DND-41 (cell line): ENCODE measurements at regions not wholly inside any gene's neighbourhood (a gene's known extent, or its start where the extent isn't known, plus 50 kb on each side); places are given as distances from the start of the nearest gene placed in this dataset.

Experiments used
- ATAC-seq: fragments of 200-7000 bp; cut with Tn5 transposase; 3 replicates; pipeline ENCODE4 v1.9.1; 2021; ENCODE audit warnings: low read depth; ENCODE audit not compliant: insufficient read depth
- DNase-seq: peaks from one replicate; pipeline ENCODE4 v3.0.0-alpha.2; 2020
- H2AFZ ChIP-seq: 2 replicates; pipeline ENCODE4 v1.6.0; 2012; ENCODE audit warnings: low read depth, low read length
- H3K27ac ChIP-seq: 2 replicates; pipeline ENCODE4 v1.5.1; 2012; ENCODE audit warnings: low read length, inconsistent platforms
- H3K27me3 ChIP-seq: fragments of 200-600 bp; sonication (generic); 2 replicates; pipeline ENCODE4 v1.6.0; 2012; ENCODE audit warnings: low read length, mild to moderate bottlenecking, inconsistent platforms; ENCODE audit not compliant: insufficient read depth, poor library complexity
- H3K36me3 ChIP-seq: 2 replicates; pipeline ENCODE4 v1.5.1; 2012; ENCODE audit warnings: low read length, inconsistent platforms; ENCODE audit not compliant: insufficient read depth
- H3K4me1 ChIP-seq: 2 replicates; pipeline ENCODE4 v1.5.1; 2012; ENCODE audit warnings: mild to moderate bottlenecking, low read length; ENCODE audit not compliant: insufficient read depth
- H3K4me2 ChIP-seq: 2 replicates; pipeline ENCODE4 v1.6.0; 2012; ENCODE audit warnings: mild to moderate bottlenecking, moderate library complexity, low read length, inconsistent platforms; ENCODE audit not compliant: insufficient read depth
- H3K4me3 ChIP-seq, 2 experiments: fragments of 200-600 bp in 1 of 2; shearing (Covaris generic) in 1 of 2; 2 replicates each; pipeline ENCODE4 v1.5.1; 2012 to 2016; ENCODE audit warnings: inconsistent platforms in 2 of 2, low read length in 2 of 2, mild to moderate bottlenecking in 2 of 2, low read depth in 1 of 2, moderate library complexity in 1 of 2
- H3K79me2 ChIP-seq: 2 replicates; pipeline ENCODE4 v1.6.0; 2012; ENCODE audit warnings: low read length, inconsistent platforms; ENCODE audit not compliant: insufficient read depth
- H3K9ac ChIP-seq: 2 replicates; pipeline ENCODE4 v1.6.0; 2012; ENCODE audit warnings: low read depth, mild to moderate bottlenecking, inconsistent platforms, low read length, moderate library complexity
- H3K9me3 ChIP-seq: 2 replicates; pipeline ENCODE4 v1.5.1; 2012; ENCODE audit warnings: low read length, moderate library complexity, mild to moderate bottlenecking, inconsistent platforms; ENCODE audit not compliant: insufficient read depth, severe bottlenecking
- H4K20me1 ChIP-seq: 2 replicates; pipeline ENCODE4 v1.6.0; 2012; ENCODE audit warnings: low read length; ENCODE audit not compliant: insufficient read depth
- CTCF ChIP-seq: IDR thresholded peaks from 2 replicates; pipeline ENCODE4 v1.5.1; 2012; ENCODE audit warnings: borderline replicate concordance, low read length, moderate library complexity, mild to moderate bottlenecking; ENCODE audit not compliant: poor library complexity, severe bottlenecking; ENCODE audit errors: extremely low read depth
- EZH2 ChIP-seq: IDR thresholded peaks from 3 replicates; pipeline ENCODE4 v1.6.1; 2012; ENCODE audit warnings: borderline replicate concordance, low read depth, mild to moderate bottlenecking, moderate library complexity, low read length, inconsistent platforms; ENCODE audit not compliant: severe bottlenecking

GRCh38 chr10:7008645-7009044, 402.2 kb downstream of the SFMBT2 start:
- no peaks in the 10 kb centered on the region for H4K20me1 ChIP-seq
- ATAC-seq (no peak), DNase-seq (no peak)
- TF ChIP-seq CTCF (no peak), EZH2 (no peak)
- H3K9ac ChIP-seq: no peak overlapping the region
- H3K27me3 ChIP-seq: no peaks in the 10 kb centered on the region
- H3K9me3 ChIP-seq: no peaks in the 10 kb centered on the region
- no peaks in the 10 kb centered on the region for H3K79me2 ChIP-seq
- no peak overlapping the region for H3K4me3 ChIP-seq
- H2AFZ ChIP-seq: no peak overlapping the region
- H3K27ac ChIP-seq: no peak overlapping the region
- H3K36me3 ChIP-seq: no peaks in the 10 kb centered on the region
- peaks cover 33% of the 10 kb centered on the region for H3K4me1 ChIP-seq
- H3K4me2 ChIP-seq: no peak overlapping the region

- ATAC-seq: peak; percentile 73
- Histone ChIP-seq H3K79me2 (no peaks in the 10 kb centered on the region), H3K4me3 (no peak overlapping the region), H3K4me2 (no peak overlapping the region), H2AFZ (no peak overlapping the region), H3K9me3 (no peaks in the 10 kb centered on the region), H3K4me1 (peaks cover 33% of the 10 kb centered on the region), H3K27me3 (no peaks in the 10 kb centered on the region), H4K20me1 (no peaks in the 10 kb centered on the region), H3K27ac (no peak overlapping the region), H3K9ac (no peak overlapping the region), H3K36me3 (no peaks in the 10 kb centered on the region)
- TF ChIP-seq EZH2: no peak
- no peak for TF ChIP-seq CTCF
- DNase-seq: peak; percentile 33
Measured at GRCh38 chr10:7007600-7008190, 403.1 kb downstream of the SFMBT2 start.

- Histone ChIP-seq H3K9me3 (no peaks in the 10 kb centered on the region), H3K4me2 (no peak overlapping the region), H3K79me2 (no peaks in the 10 kb centered on the region), H2AFZ (no peak overlapping the region), H3K27ac (peak overlapping the region; percentile 34; the same call in 1 of the 2 replicates), H3K4me3 (no peak overlapping the region), H3K36me3 (no peaks in the 10 kb centered on the region), H3K4me1 (peaks cover 33% of the 10 kb centered on the region), H3K27me3 (no peaks in the 10 kb centered on the region), H4K20me1 (no peaks in the 10 kb centered on the region), H3K9ac (no peak overlapping the region)
- ATAC-seq: peak; percentile 73
- DNase-seq: peak; percentile 28
- no peak for TF ChIP-seq EZH2
- TF ChIP-seq CTCF: no peak
Measured at GRCh38 chr10:7006566-7006965, 404.3 kb downstream of the SFMBT2 start.
